ENCODE measurements at regions not wholly inside any gene's neighbourhood (a gene's known extent, or its start where the extent isn't known, plus 50 kb on each side); places are given as distances from the start of the nearest gene placed in this dataset.

DNA sequence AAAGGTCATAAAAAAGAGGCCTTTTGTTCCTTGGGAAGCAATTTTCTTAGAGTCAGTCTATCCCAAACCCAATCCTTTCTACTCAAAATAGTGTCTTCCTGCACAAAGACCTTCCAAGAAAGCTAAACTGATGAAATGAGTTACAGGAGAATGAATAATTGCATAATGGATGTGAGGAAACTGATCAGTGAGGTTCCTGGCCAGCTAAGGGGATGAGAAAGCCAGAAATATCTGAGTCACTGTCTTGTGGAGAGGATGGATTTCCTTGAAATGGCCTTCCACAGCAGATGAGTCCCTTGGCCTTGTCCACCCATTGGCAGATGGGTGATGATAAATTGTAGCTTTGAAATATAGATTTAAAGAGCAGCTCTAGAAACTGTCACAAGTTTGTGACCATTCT, 756.1 kb downstream of the DNAH5 start:
- no peak overlapping the region for H2BK12ac ChIP-seq (ENCODE audit: low read depth, low read length)
- H3K23me2 ChIP-seq (ENCODE audit: low read depth, low read length): no peaks in the 10 kb centered on the region
- no peak overlapping the region for H2BK15ac ChIP-seq (ENCODE audit: low read length)
- FAIRE-seq: no peak
- no peak overlapping the region for H4K91ac ChIP-seq (replicated peaks; ENCODE audit: insufficient read length, low read length)
- H3K27ac ChIP-seq (ENCODE audit: low read depth, low read length): no peak overlapping the region
- no peak overlapping the region for H3K18ac ChIP-seq (ENCODE audit: extremely low read depth, low read length)
- H3K79me2 ChIP-seq (ENCODE audit: control insufficient read depth in 1 of 2, insufficient read depth in 2 of 2, low read length in 2 of 2): no peaks in the 10 kb centered on the region
- H4K5ac ChIP-seq (ENCODE audit: insufficient read length, low read depth, low read length): no peak overlapping the region
- H3K9me3 ChIP-seq (ENCODE audit: insufficient read depth in 2 of 2, low read depth in 1 of 2, low read length in 1 of 2): no peaks in the 10 kb centered on the region
- no peak overlapping the region for H3K4ac ChIP-seq (replicated peaks; ENCODE audit: insufficient read length, low read depth, low read length)
- H3K27me3 ChIP-seq (replicated peaks in 1 of 4; ENCODE audit: control insufficient read depth in 3 of 4, extremely low read depth in 1 of 4, insufficient read depth in 3 of 4, low read length in 3 of 4): no peaks in the 10 kb centered on the region
- H2AFZ ChIP-seq (ENCODE audit: low read length): no peak overlapping the region
- H2AK5ac ChIP-seq (ENCODE audit: low read depth, low read length): no peak overlapping the region
- no peaks in the 10 kb centered on the region for H3K79me1 ChIP-seq (ENCODE audit: low read depth, low read length)
- CTCF ChIA-PET (ENCODE audit: partially characterized antibody): no interaction called here
- POLR2A ChIA-PET (ENCODE audit: partially characterized antibody): no interaction called here
- no peak overlapping the region for H3K4me2 ChIP-seq (ENCODE audit: insufficient read depth in 1 of 2, low read depth in 2 of 2, low read length in 2 of 2)
- TF ChIP-seq YY1 (IDR thresholded peaks at IDR 0.05; ENCODE audit: low read depth, low read length): no peak
- no peak for TF ChIP-seq SAP30 (IDR thresholded peaks at IDR 0.05; ENCODE audit: insufficient read depth, insufficient replicate concordance, low read length)
- TF ChIP-seq CBX5 (IDR thresholded peaks at IDR 0.05; ENCODE audit: low read depth, low read length): no peak
- TF ChIP-seq RXRA (IDR thresholded peaks at IDR 0.05; ENCODE audit: insufficient read depth, low read depth, low read length): no peak
- TF ChIP-seq JUN (IDR thresholded peaks at IDR 0.05; ENCODE audit: low read depth, low read length): no peak
- no peak overlapping the region for H3K9ac ChIP-seq (replicated peaks in 1 of 4; ENCODE audit: extremely low read depth in 1 of 4, low read depth in 3 of 4, low read length in 3 of 4)
- H3K4me1 ChIP-seq (replicated peaks in 1 of 4; ENCODE audit: control insufficient read depth in 3 of 4, insufficient read depth in 4 of 4, low read length in 3 of 4): no peaks in the 10 kb centered on the region
- no peak overlapping the region for H3K4me3 ChIP-seq (ENCODE audit: extremely low read depth in 1 of 4, insufficient read depth in 2 of 4, low read depth in 3 of 4, low read length in 4 of 4)
- no peak overlapping the region for H2BK120ac ChIP-seq (replicated peaks; ENCODE audit: low read depth, low read length)
- no peak overlapping the region for H2BK5ac ChIP-seq (ENCODE audit: low read depth, low read length)
- no peak overlapping the region for H4K8ac ChIP-seq (ENCODE audit: extremely low read depth, insufficient read depth, low read length)
- H3K23ac ChIP-seq (ENCODE audit: insufficient read length): no peak overlapping the region
- no peak overlapping the region for H2BK20ac ChIP-seq (ENCODE audit: low read length)
- no peak overlapping the region for H3K56ac ChIP-seq (replicated peaks; ENCODE audit: insufficient read length, low read depth, low read length)
- no peak for DNase-seq (ENCODE audit: low read depth in 1 of 2, low spot score in 2 of 2)
- H4K20me1 ChIP-seq (replicated peaks in 1 of 2; ENCODE audit: control insufficient read depth in 1 of 2, insufficient read depth in 2 of 2, low read length in 2 of 2): no peaks in the 10 kb centered on the region
- no peak overlapping the region for H3K14ac ChIP-seq (ENCODE audit: insufficient read length)
- H3K36me3 ChIP-seq (ENCODE audit: control insufficient read depth in 2 of 4, insufficient read depth in 4 of 4, low read length in 3 of 4): no peaks in the 10 kb centered on the region

All from H1 (cell line).